ENCODE measurements at regions not wholly inside any gene's neighbourhood (a gene's known extent, or its start where the extent isn't known, plus 50 kb on each side); places are given as distances from the start of the nearest gene placed in this dataset.

GRCh38 chr2:225867071-225867470 lies 467.6 kb downstream of the NYAP2 start:
- DNase-seq (ENCODE audit: low spot score) = no peak
- no peak for TF ChIP-seq CTCF (IDR thresholded peaks at IDR 0.05)
- H3K4me3 ChIP-seq = no peak overlapping the region
- H3K27ac ChIP-seq = no peak overlapping the region

- Histone ChIP-seq H3K27ac (no peak overlapping the region), H3K4me3 (no peak overlapping the region)
- DNase-seq (ENCODE audit: low spot score) = no peak
- TF ChIP-seq CTCF (IDR thresholded peaks at IDR 0.05) = no peak
Measured at GRCh38 chr2:225865468-225865867, 466.0 kb downstream of the NYAP2 start.

- DNase-seq (ENCODE audit: low spot score) = no peak
- Histone ChIP-seq H3K27ac (no peak overlapping the region), H3K4me3 (no peak overlapping the region)
- TF ChIP-seq CTCF (IDR thresholded peaks at IDR 0.05) = no peak
Measured at GRCh38 chr2:225864394-225864793, 464.9 kb downstream of the NYAP2 start.

- no peak for DNase-seq (ENCODE audit: low spot score)
- H3K4me3 ChIP-seq = no peak overlapping the region
- H3K27ac ChIP-seq = no peak overlapping the region
- no peak for TF ChIP-seq CTCF (IDR thresholded peaks at IDR 0.05)
Measured at GRCh38 chr2:225842939-225843338, 443.4 kb downstream of the NYAP2 start.

GRCh38 chr2:225841314-225841713 lies 441.8 kb downstream of the NYAP2 start:
- no peak overlapping the region for H3K27ac ChIP-seq
- TF ChIP-seq CTCF (IDR thresholded peaks at IDR 0.05) = no peak
- DNase-seq (ENCODE audit: low spot score) = no peak

GRCh38 chr2:225837328-225837727 lies 437.8 kb downstream of the NYAP2 start:
- DNase-seq (ENCODE audit: low spot score) = no peak
- Histone ChIP-seq H3K27ac (no peak overlapping the region), H3K4me3 (no peak overlapping the region)
- no peak for TF ChIP-seq CTCF (IDR thresholded peaks at IDR 0.05)

More at GRCh38 chr2:225841314-225841713, 441.8 kb downstream of the NYAP2 start:
- H3K4me3 ChIP-seq = no peak overlapping the region

GRCh38 chr2:225824748-225825449 lies 425.4 kb downstream of the NYAP2 start:
- Histone ChIP-seq H3K4me3 (no peak overlapping the region), H3K27ac (no peak overlapping the region)
- TF ChIP-seq CTCF (IDR thresholded peaks at IDR 0.05) = no peak
- DNase-seq (ENCODE audit: low spot score) = no peak

Data from coronary artery (tissue), 2 donors.